GM19351 (cell line): ENCODE measurements at regions not wholly inside any gene's neighbourhood (a gene's known extent, or its start where the extent isn't known, plus 50 kb on each side); places are given as distances from the start of the nearest gene placed in this dataset.

Source experiments
- ATAC-seq: cut with Tn5 transposase; IDR thresholded peaks from one replicate; pipeline ENCODE4 v1.9.1; 2021; ENCODE audit warnings: mild to moderate bottlenecking, moderate library complexity; ENCODE audit not compliant: unreplicated experiment

GRCh38 chr16:74183601-74184360 lies 112.8 kb upstream of the PSMD7 start:
- no peak for ATAC-seq

GRCh38 chr16:74169687-74170376 lies 126.8 kb upstream of the PSMD7 start:
- peak; percentile 76 for ATAC-seq

- ATAC-seq: no peak
Measured at GRCh38 chr16:74169066-74169465, 127.5 kb upstream of the PSMD7 start.

GRCh38 chr16:74168445-74168844 lies 128.2 kb upstream of the PSMD7 start:
- ATAC-seq: no peak

GRCh38 chr16:74166456-74166855 lies 130.2 kb upstream of the PSMD7 start:
- ATAC-seq: no peak

GRCh38 chr16:74165566-74166080 lies 131.0 kb upstream of the PSMD7 start:
- ATAC-seq: no peak

- ATAC-seq: no peak
Measured at GRCh38 chr16:74160759-74161158, 135.9 kb upstream of the PSMD7 start.

GRCh38 chr16:74153773-74154172 lies 142.8 kb upstream of the PSMD7 start:
- no peak for ATAC-seq

GRCh38 chr16:74146643-74147042 lies 150.0 kb upstream of the PSMD7 start:
- no peak for ATAC-seq

- ATAC-seq: no peak
Measured at GRCh38 chr16:74143171-74143570, 153.4 kb upstream of the PSMD7 start.

GRCh38 chr16:74141015-74141414 lies 155.6 kb upstream of the PSMD7 start:
- no peak for ATAC-seq

- ATAC-seq: no peak
Measured at GRCh38 chr16:74140557-74140956, 156.1 kb upstream of the PSMD7 start.

- ATAC-seq: no peak
Measured at GRCh38 chr16:74123826-74124225, 172.8 kb upstream of the PSMD7 start.

- no peak for ATAC-seq
Measured at GRCh38 chr16:74123195-74123594, 173.4 kb upstream of the PSMD7 start.

- ATAC-seq: no peak
Measured at GRCh38 chr16:74117798-74118197, 178.8 kb upstream of the PSMD7 start.

- ATAC-seq: no peak
Measured at GRCh38 chr16:74113545-74113944, 183.1 kb upstream of the PSMD7 start.

GRCh38 chr16:74111456-74111982 lies 185.1 kb upstream of the PSMD7 start:
- no peak for ATAC-seq

GRCh38 chr16:74107795-74108610 lies 188.6 kb upstream of the PSMD7 start:
- ATAC-seq: peak; percentile 85

GRCh38 chr16:74104022-74104421 lies 192.6 kb upstream of the PSMD7 start:
- no peak for ATAC-seq

GRCh38 chr16:74101379-74102137 lies 195.1 kb upstream of the PSMD7 start:
- no peak for ATAC-seq
